Epidermal melanocyte (primary cell): ENCODE measurements at regions not wholly inside any gene's neighbourhood (a gene's known extent, or its start where the extent isn't known, plus 50 kb on each side); places are given as distances from the start of the nearest gene placed in this dataset.
A peak's percentile ranks its signal among the peaks of the same experiment; 100 is the strongest.

ENCODE experiments used
- DNase-seq: peaks from one replicate; pipeline ENCODE4 v3.0.0; 2011; ENCODE audit warnings: low spot score; ENCODE audit not compliant: insufficient read length

DNA sequence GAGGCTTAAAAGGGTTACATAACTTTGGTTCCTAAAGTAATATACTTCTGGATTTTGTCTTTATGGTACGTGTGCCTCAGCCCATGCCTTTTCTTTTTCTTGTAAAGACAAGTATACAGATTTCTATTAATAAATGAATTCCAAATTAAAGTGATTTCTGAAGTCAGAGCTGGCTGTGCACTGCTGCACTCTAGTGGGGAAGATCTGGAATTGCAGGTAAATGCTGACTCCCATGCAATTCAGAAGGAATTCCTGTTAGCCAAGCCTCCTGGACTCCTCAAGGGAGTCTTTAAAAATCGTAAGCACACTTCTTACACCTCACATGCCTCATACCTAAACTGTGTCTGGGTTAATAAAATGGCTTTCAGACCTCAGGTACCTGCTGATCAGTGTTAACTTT lies 118.4 kb upstream of the SLC7A1 start:
- DNase-seq: no peak

DNA sequence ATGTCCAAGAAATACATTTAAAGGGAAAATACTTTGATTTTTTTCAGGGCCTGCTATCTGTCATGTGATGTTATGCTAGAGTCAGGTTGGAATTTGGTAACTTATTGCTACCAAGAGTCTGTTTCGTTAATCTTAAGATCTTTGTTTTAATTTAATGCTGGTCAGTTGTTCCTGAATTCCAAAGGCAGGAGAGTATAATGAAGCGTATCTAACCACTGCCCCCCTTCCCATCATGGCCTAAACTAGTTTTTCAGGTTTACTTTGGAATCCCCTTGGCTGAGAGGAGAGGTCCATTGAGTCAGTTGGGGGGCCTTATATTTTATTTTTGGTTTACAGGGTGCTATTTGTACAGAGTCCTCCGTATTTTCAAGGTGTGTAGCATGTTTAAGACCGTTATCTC lies 116.3 kb upstream of the SLC7A1 start:
- DNase-seq: no peak

DNA sequence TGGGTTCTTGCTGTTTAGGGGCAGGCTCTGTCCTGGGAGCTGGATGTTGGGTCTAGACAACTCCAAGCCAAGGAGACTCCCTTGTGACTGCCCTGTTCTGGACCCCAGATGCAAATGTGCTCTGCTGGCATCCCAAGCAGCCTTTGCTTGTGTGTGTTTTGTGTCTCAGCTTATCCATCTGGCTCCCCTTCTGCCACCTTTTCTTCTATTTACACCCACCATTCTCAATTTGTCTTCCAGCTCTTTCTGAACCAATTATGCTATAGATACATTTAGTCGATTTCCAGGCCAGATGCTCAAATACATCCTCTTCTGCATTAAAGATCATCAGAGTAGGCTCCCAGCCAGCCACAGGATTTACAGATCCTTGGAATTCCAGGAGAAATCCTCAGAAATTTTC lies 115.0 kb upstream of the SLC7A1 start:
- no peak for DNase-seq

DNA sequence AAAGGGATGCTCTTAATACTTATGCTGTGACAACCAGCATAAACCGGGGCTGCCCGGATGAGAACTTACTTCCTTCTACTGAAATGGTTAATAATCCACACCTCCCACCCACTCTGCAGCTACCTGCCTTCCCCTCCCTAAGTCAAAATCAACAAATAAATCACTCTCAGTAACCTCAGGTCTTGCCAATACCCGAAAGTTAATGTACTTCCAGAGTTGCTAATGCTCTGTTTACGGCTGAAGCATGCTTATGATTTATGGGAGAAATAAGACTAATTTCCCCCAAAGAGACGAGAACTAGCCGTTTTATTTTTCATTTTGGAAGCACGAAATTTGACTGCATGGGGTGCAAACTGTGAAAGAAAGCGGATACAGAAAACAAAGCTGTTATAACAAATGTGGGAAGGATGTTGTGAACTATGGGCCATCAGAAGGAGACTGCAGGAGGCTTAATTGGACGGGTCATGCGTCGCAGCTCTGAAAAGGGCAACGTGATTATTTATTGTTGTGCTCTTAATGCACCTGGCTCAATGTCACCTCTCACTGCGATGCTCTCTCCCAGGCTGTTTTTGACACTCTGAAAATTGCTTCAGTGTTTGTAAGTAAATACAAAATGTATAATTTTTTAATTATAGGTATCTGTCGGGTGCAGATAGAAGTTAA lies 114.0 kb upstream of the SLC7A1 start:
- no peak for DNase-seq

DNA sequence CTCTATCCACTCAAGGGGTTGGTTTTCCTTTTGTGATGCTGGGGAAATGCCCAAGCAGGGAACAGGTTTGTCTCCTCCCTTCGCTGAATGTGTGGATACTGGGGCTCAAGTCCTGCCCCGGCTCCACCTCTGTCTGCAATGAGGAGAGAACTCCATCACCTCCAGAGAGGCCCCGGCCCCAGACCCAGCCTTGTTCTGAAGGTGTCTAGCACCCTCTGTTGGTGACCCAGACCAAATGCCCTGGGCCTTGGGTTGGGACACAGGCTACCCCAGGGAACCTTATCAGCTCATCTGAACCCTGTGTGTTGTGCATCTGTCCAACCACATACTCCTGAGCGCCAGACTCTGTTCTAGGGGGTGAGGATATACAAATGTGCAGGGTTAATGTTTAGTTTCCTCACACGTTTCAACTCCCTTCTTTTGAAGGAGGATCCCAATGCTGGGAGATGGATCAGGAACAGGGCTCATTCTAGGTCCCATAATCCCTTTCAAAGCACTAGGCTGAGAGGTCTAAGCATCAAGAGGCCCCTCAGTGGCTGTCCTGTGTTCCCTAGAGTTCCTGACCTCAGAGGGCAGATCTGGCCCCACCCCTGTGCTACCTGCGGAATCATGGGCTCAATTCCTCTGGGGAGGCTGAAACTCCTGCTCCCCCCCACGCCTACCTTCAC lies 112.5 kb upstream of the SLC7A1 start:
- no peak for DNase-seq

DNA sequence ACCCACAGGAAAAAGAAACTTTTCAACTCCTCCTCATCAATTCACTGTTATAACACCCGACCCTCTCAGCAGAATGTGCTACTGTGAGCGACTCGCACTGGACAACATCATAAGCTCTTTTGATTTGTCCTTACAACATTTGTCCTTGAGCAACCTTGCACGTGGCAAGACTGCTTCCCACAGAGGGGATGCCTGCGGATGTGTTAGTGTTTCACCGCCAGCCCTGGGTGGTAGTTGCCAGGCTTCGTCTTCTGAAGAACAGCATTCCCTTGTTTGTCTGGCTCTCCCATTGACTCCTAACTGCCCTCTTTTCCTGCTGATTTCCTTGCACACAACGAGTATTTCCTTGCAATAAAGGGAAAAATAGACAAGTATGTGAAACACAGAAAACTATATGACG lies 111.4 kb upstream of the SLC7A1 start:
- DNase-seq: no peak

DNA sequence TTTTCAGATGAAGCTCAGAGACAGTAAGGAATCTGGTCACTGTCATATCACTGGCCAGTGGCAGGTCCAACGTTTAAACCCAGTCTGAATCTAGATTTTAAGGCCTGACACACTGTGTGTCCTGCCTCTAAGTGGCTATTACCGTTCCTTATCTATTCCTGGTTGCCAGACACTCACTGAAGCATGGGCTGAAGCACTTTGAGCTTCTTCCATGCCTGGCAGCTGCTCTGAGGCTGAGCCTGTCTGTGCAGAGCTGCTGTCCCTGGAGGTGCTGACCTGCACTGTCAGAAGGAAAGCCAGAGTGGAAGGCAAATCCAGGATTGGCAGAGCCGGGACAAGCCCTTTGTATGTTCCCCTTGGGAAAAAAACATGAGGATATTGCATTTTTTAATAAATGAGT lies 109.2 kb upstream of the SLC7A1 start:
- DNase-seq: no peak

DNA sequence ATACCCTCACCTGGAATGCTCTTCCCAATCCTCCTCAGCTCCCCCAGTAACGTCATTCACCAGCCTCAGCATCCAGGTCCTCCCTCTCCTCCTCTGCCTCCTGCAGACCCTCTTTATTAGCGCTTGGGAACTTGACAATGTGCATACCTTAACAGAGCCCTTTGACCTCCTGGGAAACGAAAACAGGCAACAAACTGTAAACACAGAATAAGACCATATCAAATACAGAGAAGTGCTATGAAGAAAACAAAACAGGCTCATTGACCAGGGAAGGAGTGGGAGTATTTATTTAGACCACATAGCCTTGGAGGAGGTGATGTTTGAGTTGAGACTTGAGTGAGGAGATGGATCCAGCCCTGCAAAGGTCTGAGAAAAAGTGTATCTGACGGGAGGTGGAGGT lies 107.9 kb upstream of the SLC7A1 start:
- no peak for DNase-seq

DNA sequence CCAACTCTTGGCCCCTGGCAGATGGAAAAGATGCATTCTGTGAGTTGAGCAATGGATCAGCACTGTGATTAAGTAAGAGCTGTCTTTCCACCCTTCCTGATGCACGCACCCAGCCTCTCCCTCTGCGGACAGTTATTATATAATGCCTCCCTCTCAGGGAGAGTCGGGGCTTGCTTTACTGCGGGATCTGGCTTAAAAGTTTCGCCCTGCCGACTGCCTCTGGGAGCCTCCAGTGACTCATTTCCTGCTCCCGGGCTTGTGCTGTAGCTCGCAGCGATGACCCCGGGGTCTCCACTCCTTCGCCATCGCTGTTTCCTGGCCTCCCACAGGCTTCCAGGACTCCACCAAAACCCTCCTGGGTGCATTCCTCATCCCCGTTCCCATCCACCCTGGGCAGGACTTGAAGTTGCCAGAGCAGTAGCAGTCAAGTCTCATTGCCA lies 107.4 kb upstream of the SLC7A1 start:
- DNase-seq: peak; percentile 42

DNA sequence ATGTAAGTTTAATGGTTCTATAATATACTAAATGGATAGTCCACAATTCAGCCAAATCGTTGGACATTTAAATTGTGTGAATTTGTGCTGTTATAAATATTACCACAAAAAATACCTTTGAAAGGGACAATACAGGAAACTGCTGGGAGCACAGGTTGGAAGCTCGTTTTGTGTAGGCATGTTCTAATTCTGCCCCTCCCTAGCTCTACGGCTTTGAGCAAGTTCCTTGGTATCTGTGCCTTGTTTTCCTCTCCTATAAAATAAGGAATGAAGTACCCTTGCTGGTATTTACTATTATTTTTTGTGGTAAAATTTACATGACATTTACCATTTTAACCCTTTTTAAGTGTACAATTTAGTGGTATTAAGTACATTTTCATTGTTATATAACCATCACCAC lies 102.6 kb upstream of the SLC7A1 start:
- no peak for DNase-seq

DNA sequence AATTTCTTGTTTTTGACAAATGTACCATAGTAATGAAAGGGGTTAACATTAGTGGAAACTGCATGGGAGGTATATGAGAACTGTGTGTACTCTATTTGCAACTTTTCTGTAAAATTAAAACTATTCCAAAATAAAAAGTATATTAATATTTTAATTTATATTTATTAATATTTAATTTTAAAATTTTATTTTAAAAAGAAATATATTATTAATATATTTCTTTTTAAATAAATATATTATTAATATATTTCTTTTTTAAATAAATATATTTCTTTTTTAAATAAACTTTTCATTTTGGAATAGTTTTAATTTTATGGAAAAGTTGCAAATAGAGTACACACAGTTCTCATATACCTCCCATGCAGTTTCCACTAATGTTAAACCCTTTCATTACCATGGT lies 101.1 kb upstream of the SLC7A1 start:
- DNase-seq: no peak

DNA sequence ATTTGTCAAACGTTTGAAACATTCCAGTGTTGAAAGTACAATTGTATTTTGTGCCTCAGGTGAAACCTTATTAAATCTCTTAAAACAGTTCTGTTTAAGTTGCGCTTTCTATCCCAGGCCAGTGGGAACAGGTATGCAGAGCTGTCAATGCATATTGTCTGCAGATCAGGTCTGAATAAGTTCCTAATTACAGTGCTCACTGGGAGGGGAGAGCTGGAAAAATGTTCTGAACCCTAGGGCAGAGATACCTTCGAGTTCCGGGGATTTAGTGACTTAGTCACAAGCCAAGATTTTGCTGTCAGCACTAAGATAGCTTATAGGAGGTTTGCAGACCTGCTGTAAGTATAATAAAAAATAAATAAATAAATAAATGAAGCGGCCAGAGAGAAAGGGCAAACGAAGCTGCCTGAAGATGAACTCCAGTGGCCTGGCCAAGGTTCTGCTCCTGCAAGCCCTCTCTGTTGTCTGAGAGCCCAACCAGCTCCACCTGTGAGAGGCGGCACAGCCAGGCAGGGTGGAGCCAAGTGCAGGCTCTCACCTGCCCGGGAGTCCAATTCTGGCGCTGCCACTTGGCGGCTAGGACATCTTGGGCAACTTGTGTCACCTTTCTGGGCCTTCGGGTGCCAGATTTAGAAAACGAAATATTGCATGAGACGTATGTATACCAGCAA lies 97.9 kb upstream of the SLC7A1 start:
- no peak for DNase-seq

DNA sequence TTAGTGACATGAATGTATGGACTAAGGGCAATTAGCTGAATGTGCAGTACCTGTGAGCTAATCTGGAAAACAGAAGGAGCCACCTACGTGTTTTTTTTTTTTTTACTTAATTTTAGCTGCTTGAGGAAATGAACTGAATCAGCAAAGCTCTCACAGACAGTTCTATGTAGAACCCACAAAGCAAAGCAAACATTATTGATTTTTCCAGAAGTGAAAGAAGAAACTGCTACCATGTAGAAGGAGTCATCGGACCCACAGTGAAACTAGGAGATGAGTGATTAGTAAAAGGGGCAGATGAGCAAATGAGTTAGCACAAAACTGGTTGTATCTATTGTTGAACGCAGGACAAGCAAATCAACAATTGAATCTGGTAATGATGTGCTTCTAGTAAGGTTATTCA lies 94.1 kb upstream of the SLC7A1 start:
- no peak for DNase-seq

DNA sequence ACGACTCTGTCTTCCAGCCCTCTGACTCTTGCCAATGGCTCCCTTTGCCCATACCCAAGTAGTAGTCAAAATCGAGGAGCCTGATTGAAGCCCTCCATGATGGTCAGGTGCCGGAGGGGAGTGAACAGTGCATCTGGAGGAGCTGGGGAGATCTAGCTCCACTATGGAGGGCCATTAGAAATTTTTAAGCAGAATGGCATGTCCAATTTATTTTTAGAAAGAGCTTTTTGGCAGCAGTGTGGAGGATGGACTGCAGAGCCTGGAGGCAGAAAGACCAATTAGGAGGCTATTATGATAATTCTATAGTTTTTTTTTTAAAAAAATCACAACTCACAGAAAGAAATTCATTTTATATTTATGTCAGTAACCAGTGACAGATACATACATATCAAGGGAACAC lies 92.7 kb upstream of the SLC7A1 start:
- DNase-seq: no peak

DNA sequence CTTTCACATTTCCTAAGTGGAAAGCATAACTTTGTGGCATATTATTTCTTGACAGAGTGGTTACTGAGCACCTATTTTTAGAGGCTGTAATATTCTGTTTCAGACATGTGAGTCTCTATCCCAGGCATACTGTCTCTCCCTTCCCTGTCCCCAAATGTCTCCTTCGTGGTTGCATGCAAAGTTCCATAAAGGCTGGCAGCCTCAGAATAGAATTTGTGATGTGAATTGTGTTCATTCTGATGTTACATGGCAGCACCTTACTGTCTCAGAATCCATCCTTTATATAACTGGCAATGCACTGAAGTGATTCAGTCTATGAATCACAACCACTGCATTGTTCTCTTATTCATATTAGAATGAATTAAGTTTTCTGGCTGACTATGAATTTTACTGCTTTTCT lies 89.0 kb upstream of the SLC7A1 start:
- DNase-seq: no peak

DNA sequence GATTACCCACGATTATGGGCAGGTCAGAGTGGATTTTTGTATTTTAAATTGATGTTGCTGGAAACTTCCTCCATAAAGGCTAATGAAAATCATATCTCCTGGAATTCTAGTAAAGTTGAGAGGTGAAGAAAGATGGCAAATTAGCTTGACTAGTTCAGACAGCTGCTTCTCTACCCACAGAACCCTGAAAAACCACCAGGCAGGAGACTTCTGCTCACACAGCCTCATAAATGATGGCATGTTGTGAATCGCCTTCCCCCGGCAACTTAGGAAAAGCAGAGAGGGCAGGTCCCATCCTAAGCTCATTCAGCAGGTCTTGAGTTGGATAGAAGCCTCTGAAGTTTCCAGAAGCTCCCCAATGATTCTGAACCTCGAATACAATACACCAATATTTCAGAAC lies 87.6 kb upstream of the SLC7A1 start:
- DNase-seq: no peak

DNA sequence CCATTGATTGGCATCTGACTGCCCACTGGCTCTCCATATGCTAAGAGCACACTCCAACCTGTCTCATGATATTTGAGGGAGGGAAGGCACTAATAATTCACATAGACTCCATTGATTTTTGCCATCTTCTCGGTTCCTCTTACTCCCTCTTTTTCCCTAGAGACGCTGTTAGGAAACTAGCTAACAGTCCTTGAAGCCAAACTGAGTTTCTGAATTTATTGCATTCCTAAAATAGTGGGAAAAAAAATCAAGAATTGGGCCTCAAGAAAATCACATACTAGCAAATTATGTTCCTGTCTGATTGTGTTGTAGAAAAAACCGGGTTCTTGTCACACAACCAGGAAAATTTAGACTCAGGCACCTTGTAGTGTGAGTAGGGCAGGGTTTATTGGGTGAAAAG lies 86.4 kb upstream of the SLC7A1 start:
- no peak for DNase-seq

DNA sequence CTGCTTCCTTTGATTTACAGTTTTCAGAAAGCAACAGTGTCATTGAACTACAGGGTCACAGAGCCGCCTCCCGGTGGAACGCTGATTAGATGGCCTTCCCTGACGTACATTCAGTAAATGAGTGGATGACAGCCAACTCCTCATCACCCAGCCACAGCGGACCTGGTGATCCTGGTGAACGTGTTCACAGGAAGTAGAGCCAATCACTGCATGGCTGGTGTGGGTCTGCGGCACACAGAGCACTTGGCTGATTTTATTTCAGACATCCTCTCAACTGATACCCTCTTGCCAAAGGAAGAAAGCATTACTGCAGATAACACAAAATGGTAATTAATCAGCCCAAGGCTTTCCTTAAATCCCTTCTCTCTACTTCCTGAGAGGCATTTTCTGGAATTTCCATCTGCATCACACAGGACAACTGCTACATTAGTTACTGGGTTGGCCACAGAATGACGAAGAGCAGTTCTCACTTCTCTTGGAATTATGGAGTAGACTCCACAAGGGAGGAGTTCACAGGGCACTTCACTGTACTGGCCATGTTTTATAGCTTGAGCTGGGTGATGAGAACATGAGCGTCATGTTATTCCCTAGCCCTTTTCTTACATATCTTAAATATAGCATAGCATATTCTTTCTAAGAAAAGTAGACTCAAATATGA lies 84.0 kb upstream of the SLC7A1 start:
- no peak for DNase-seq

DNA sequence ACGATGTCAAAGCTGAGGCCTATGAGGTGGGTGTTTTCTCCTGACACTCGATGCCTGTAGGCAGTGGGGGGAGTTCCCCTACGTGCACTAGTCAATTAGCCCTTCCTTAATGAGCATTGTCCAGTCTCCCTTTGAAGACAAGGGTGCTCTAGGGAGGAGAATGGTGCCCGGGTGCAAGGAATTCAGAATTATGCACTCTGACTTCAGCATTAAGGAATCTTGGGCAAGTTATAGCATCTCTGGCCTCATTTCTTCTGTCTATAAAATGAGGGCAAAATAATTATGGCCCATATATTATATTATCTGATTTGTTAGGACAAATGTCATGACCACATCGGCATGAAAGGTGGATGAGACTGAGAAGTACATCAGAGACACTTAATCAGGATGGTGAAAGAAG lies 82.1 kb upstream of the SLC7A1 start:
- DNase-seq: no peak

DNA sequence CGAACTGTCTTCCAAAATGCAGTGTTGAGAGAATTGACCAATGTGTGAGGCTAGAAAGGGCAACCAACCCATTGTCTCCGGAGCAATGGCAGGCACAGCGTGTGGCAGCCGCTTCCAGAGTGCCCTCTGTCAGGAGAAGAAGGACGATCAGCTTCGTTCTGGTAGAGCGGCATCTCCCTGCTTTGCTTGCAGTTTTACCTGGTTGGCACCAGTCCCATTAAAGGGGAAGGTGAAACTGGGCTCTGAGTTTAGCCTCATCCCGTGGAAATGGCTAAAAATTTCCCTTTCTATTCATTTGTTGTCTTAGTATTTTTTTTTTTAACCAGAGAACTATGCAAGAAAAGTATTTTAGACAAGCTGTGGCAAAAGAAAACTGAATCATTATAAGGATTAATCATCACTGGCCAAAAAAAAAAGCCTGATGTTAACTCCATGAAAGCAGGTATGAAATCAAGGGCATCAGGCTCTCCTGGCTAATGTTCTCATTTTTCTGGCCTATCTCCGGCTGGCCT lies 81.5 kb upstream of the SLC7A1 start:
- no peak for DNase-seq

DNA sequence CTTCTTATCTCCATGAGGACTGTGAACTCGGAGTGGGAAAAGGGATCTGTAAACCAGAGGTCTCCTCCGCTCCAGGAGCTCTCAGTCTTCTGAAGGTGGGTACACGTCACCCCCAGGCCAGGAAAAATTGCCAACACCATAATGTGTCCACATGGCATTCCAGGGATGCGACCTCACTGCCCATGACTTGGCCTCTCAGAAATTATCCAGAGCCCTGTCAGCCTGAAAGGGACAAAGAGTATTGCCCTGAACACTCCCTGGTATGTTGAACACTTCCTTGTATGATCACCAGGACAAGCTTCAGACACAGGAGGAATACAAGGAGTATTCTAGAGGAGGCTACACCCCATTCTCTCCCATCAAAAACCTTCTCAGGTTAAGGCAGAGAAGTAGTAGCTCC lies 81.0 kb upstream of the SLC7A1 start:
- DNase-seq: no peak

DNA sequence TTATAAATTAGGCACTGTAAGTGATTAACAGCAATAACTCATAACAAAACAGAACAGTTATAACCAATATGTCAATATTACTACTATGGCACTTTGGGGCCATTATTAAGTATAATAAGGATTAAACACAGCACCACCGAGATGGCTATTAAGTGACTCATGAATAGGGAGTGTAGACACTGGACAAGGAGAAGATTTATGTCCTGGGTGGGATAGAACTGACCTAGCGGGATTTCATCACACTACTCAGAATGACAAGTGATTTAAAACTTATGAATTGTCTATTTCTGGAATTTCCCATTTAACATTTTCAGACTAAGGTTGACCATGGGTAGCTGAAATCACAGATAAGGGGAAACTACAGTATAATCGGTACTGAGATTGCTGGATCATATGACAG lies 79.0 kb upstream of the SLC7A1 start:
- no peak for DNase-seq
